Caco-2 (cell line): ENCODE measurements at regions not wholly inside any gene's neighbourhood (a gene's known extent, or its start where the extent isn't known, plus 50 kb on each side); places are given as distances from the start of the nearest gene placed in this dataset.
A peak's percentile ranks its signal among the peaks of the same experiment; 100 is the strongest.

Experiments
- BruUV-seq: library from RNA; stranded (reverse); fragments of 400-500 nt; replicated peaks from 2 replicates; lab custom pipeline; 2021; lab: Mats Ljungman, UMichigan
- CTCF ChIA-PET: fragments of 300-600 bp; sonication (Branson Sonifier 250); formaldehyde crosslinking; loops from one replicate; lab custom pipeline; 2022; ENCODE audit warnings: antibody characterized with exemption; lab: Charles Lee
- POLR2A ChIA-PET: fragments of 300-600 bp; sonication (Branson Sonifier 250); formaldehyde crosslinking; loops from one replicate; lab custom pipeline; 2022; ENCODE audit warnings: antibody characterized with exemption; lab: Charles Lee
- DNase-seq, 2 experiments: peaks; one replicate each; pipeline versions ENCODE4 v3.0.0 to v3.0.0-alpha.2; 2020 to 2022
- H3K27me3 ChIP-seq: replicated peaks from 2 replicates; pipeline ENCODE4 v1.6.0; 2011; ENCODE audit warnings: low read length; ENCODE audit not compliant: control insufficient read depth, insufficient read depth
- H3K36me3 ChIP-seq: 2 replicates; pipeline ENCODE4 v1.5.1; 2011; ENCODE audit warnings: low read length; ENCODE audit not compliant: control insufficient read depth, insufficient read depth
- H3K4me1 ChIP-seq: fragments of 250-450 bp; sonication (Bioruptor Pico); 2 replicates; pipeline ENCODE4 v1.5.1; 2020; ENCODE audit warnings: mild to moderate bottlenecking
- H3K4me3 ChIP-seq: 2 replicates; pipeline ENCODE4 v1.5.1; 2011; ENCODE audit warnings: low read depth, mild to moderate bottlenecking, control low read depth, low read length
- H3K9me3 ChIP-seq: fragments of 250-450 bp; sonication (Bioruptor Pico); 2 replicates; pipeline ENCODE4 v1.5.1; 2020; ENCODE audit warnings: mild to moderate bottlenecking, moderate library complexity
- H3K27ac Mint-ChIP-seq: one replicate; pipeline ENCODE4 v1.8.0; 2022; ENCODE audit warnings: mixed read lengths; ENCODE audit not compliant: unreplicated experiment
- H3K27me3 Mint-ChIP-seq: one replicate; pipeline ENCODE4 v1.8.0; 2022; ENCODE audit warnings: mixed read lengths; ENCODE audit not compliant: insufficient read depth, unreplicated experiment
- H3K36me3 Mint-ChIP-seq: one replicate; pipeline ENCODE4 v1.8.0; 2022; ENCODE audit warnings: mild to moderate bottlenecking, mixed read lengths; ENCODE audit not compliant: insufficient read depth, unreplicated experiment
- H3K4me1 Mint-ChIP-seq: one replicate; pipeline ENCODE4 v1.8.0; 2022; ENCODE audit warnings: low read depth, mixed read lengths; ENCODE audit not compliant: unreplicated experiment
- H3K4me3 Mint-ChIP-seq: one replicate; pipeline ENCODE4 v1.8.0; 2022; ENCODE audit warnings: mild to moderate bottlenecking, moderate library complexity, mixed read lengths; ENCODE audit not compliant: unreplicated experiment
- H3K9me3 Mint-ChIP-seq: one replicate; pipeline ENCODE4 v1.8.0; 2022; ENCODE audit warnings: mixed read lengths; ENCODE audit not compliant: unreplicated experiment
- intact Hi-C: fragments of 100-400 bp; cut with micrococcal nuclease; formaldehyde crosslinking; loops from one replicate; pipeline ENCODE4 v1.10.0; 2022; ENCODE audit not compliant: unreplicated experiment
- TF ChIP-seq, protein P1 (sequence below), 2 experiments: fragments of 200-600 bp in 1 of 2; IDR thresholded peaks; 1 replicate in 1 of 2; 2 replicates in 1 of 2; pipeline versions ENCODE4 v1.5.1 to v1.8.0; 2011 to 2022; ENCODE audit warnings: antibody characterized with exemption in 1 of 2, control low read depth in 1 of 2, inconsistent platforms in 1 of 2, low read depth in 1 of 2, low read length in 1 of 2, mild to moderate bottlenecking in 1 of 2, moderate library complexity in 1 of 2; ENCODE audit not compliant: insufficient read depth in 1 of 2, severe bottlenecking in 1 of 2, unreplicated experiment in 1 of 2

DNA sequence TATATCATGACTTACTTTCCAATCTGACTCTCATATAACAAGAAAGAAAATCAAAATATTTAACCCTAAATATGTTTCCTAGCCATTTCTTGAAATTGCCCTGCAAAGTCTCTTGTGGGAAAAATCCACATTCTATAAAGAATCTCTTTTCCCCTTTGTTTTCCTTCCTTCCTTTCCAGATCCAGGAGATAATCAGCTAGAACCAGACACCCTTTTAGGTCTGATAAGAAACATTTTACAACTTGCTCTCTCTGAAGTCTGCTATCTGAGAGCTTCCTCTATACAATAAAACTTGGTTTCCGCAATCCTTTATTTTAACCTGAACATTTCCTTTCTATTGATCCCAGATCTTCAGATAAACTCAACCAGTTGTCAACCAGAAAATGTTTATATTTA is 100.5 kb upstream of the RNU6-1 start:
- intact Hi-C loops = no loop called here
- no peaks in the 10 kb centered on the region; the same call in 1 of the 2 replicates for H3K36me3 ChIP-seq
- Mint-ChIP-seq H3K4me1 (peaks cover 43% of the 10 kb centered on the region), H3K9me3 (peaks cover 3% of the 10 kb centered on the region), H3K4me3 (no peak overlapping the region), H3K27ac (peak overlapping the region; percentile 61), H3K36me3 (peaks cover 6% of the 10 kb centered on the region), H3K27me3 (no peaks in the 10 kb centered on the region)
- CTCF ChIA-PET = no interaction called here
- H3K9me3 ChIP-seq = no peaks in the 10 kb centered on the region; the same call in 1 of the 2 replicates
- POLR2A ChIA-PET = no interaction called here
- BruUV-seq = no TSS peak
- H3K27me3 ChIP-seq = no peaks in the 10 kb centered on the region
- H3K4me3 ChIP-seq = no peak overlapping the region
- TF ChIP-seq, protein P1, sequence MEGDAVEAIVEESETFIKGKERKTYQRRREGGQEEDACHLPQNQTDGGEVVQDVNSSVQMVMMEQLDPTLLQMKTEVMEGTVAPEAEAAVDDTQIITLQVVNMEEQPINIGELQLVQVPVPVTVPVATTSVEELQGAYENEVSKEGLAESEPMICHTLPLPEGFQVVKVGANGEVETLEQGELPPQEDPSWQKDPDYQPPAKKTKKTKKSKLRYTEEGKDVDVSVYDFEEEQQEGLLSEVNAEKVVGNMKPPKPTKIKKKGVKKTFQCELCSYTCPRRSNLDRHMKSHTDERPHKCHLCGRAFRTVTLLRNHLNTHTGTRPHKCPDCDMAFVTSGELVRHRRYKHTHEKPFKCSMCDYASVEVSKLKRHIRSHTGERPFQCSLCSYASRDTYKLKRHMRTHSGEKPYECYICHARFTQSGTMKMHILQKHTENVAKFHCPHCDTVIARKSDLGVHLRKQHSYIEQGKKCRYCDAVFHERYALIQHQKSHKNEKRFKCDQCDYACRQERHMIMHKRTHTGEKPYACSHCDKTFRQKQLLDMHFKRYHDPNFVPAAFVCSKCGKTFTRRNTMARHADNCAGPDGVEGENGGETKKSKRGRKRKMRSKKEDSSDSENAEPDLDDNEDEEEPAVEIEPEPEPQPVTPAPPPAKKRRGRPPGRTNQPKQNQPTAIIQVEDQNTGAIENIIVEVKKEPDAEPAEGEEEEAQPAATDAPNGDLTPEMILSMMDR (IDR thresholded peaks at IDR 0.05; ENCODE audit: insufficient read depth in 1 of 2, low read depth in 1 of 2, low read length in 1 of 2, severe bottlenecking in 1 of 2, unreplicated experiment in 1 of 2) = no peak
- no peak for DNase-seq
- H3K4me1 ChIP-seq = peaks cover 45% of the 10 kb centered on the region

DNA sequence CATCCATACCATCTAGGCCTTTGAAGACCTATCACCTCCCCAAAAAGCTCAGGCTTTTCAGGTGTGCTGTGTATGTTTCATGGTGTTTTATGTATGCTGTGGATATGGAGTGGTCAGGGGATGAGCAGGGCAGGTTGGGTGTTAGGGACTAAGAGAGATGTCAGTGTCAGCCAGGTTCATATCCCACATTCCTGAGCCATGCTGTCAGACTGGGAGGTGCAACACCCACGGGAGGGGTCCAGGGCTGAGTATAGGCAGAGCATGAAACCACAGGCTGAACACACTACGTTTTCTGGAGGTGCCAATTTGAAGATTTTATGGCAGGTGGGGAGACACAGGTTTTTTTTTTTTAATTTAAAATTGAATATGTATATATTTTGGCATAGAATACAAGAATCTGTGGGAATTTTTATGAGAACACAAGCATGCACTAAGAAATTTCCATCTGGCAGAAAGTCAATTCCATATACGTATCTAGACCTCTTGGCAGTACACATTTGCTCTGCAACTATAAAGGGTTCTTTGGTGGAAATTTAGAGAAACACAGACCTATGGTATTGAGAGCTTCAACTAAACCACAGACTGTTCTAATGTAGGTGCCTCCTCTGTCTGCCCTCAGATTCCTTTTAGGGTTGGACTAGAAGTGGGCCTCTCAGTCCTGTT is 101.9 kb upstream of the RNU6-1 start:
- Histone ChIP-seq H3K9me3 (no peaks in the 10 kb centered on the region; the same call in 1 of the 2 replicates), H3K4me3 (no peak overlapping the region), H3K27me3 (no peaks in the 10 kb centered on the region), H3K4me1 (peaks cover 59% of the 10 kb centered on the region), H3K36me3 (no peaks in the 10 kb centered on the region; the same call in 1 of the 2 replicates)
- Mint-ChIP-seq H3K9me3 (no peaks in the 10 kb centered on the region), H3K4me3 (peak overlapping the region; percentile 32), H3K27me3 (no peaks in the 10 kb centered on the region), H3K27ac (peak overlapping the region; percentile 61), H3K36me3 (peaks cover 17% of the 10 kb centered on the region), H3K4me1 (peaks cover 58% of the 10 kb centered on the region)
- TF ChIP-seq, protein P1 (IDR thresholded peaks at IDR 0.05; ENCODE audit: insufficient read depth in 1 of 2, low read depth in 1 of 2, low read length in 1 of 2, severe bottlenecking in 1 of 2, unreplicated experiment in 1 of 2) = no peak
- intact Hi-C loops = no loop called here
- peak; percentile 72 to 83 for DNase-seq
- no TSS peak for BruUV-seq
- POLR2A ChIA-PET = interaction anchor here (1.1 kb wide), 1 partner anchor 20 kb away, joined by 6 read pairs; no protein-coding TSS in a partner anchor
- CTCF ChIA-PET = no interaction called here

DNA sequence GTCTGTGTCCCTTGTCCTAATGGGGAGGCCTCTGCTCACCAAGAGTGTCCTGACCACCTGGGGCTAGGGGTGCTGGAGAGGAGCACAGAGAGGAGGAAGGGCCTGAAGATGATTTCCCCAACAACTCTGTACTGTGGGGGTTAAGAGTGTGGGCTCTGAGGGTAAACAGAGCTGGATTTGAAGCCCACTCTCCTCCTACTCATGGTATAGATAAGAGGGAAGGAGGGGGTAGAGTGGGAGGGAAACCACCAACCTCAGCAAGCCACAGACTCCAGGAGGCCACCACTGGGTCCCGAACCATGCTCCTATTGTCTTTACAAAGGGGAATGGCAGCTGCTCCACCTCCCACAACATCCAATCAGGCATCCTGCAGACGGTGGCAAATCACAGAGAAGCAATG is 103.6 kb upstream of the RNU6-1 start:
- TF ChIP-seq, protein P1 (IDR thresholded peaks at IDR 0.05; ENCODE audit: insufficient read depth in 1 of 2, low read depth in 1 of 2, low read length in 1 of 2, severe bottlenecking in 1 of 2, unreplicated experiment in 1 of 2) = no peak
- H3K9me3 Mint-ChIP-seq = no peaks in the 10 kb centered on the region
- peaks cover 72% of the 10 kb centered on the region for H3K4me1 ChIP-seq
- H3K27me3 Mint-ChIP-seq = no peaks in the 10 kb centered on the region
- H3K4me3 Mint-ChIP-seq = no peak overlapping the region
- peaks cover 17% of the 10 kb centered on the region for H3K36me3 Mint-ChIP-seq
- ChIA-PET POLR2A (no interaction called here), CTCF (no interaction called here)
- no TSS peak for BruUV-seq
- peak overlapping the region; percentile 99 for H3K27ac Mint-ChIP-seq
- no peaks in the 10 kb centered on the region for H3K27me3 ChIP-seq
- no peaks in the 10 kb centered on the region; the same call in 1 of the 2 replicates for H3K9me3 ChIP-seq
- no peak overlapping the region for H3K4me3 ChIP-seq
- peaks cover 50% of the 10 kb centered on the region for H3K4me1 Mint-ChIP-seq
- intact Hi-C loops = no loop called here
- DNase-seq = no peak
- H3K36me3 ChIP-seq = no peaks in the 10 kb centered on the region; the same call in 1 of the 2 replicates
